ENCODE measurements at regions not wholly inside any gene's neighbourhood (a gene's known extent, or its start where the extent isn't known, plus 50 kb on each side); places are given as distances from the start of the nearest gene placed in this dataset.

DNA sequence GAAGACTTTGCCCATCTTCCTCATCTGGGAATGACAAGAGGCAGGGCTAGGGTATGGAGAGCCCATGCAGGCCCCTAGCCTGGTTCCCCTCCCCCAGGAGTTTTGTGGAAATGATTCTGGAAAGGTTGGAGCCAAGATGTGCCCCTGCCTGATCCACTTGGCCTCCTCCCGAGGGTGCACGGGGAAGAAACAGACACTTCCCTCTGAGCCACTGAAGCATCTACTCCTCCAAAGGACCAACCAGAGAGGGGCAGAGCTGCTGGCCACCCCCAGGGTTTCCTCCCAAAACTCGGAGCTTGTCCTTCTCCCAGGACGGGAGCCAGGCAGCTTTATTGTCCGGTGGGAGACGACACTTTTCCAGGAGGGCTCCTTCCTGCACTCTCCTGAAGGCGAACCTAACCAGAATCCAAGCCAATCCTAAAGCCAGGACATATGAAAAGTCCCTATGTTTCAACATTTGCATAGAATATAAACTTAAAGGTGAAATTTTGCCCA is 149.2 kb upstream of the COPS8 start:
- DNase-seq (ENCODE audit: low spot score), result no peak
- TF ChIP-seq, protein P1, sequence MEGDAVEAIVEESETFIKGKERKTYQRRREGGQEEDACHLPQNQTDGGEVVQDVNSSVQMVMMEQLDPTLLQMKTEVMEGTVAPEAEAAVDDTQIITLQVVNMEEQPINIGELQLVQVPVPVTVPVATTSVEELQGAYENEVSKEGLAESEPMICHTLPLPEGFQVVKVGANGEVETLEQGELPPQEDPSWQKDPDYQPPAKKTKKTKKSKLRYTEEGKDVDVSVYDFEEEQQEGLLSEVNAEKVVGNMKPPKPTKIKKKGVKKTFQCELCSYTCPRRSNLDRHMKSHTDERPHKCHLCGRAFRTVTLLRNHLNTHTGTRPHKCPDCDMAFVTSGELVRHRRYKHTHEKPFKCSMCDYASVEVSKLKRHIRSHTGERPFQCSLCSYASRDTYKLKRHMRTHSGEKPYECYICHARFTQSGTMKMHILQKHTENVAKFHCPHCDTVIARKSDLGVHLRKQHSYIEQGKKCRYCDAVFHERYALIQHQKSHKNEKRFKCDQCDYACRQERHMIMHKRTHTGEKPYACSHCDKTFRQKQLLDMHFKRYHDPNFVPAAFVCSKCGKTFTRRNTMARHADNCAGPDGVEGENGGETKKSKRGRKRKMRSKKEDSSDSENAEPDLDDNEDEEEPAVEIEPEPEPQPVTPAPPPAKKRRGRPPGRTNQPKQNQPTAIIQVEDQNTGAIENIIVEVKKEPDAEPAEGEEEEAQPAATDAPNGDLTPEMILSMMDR (IDR thresholded peaks at IDR 0.05; ENCODE audit: borderline replicate concordance, control extremely low read depth, extremely low read depth, insufficient read depth, missing control alignments), result no peak
- in situ Hi-C loops (cut with MboI; ENCODE audit: low sequenced_read_pairs, unreplicated experiment), result no loop called here

DNA sequence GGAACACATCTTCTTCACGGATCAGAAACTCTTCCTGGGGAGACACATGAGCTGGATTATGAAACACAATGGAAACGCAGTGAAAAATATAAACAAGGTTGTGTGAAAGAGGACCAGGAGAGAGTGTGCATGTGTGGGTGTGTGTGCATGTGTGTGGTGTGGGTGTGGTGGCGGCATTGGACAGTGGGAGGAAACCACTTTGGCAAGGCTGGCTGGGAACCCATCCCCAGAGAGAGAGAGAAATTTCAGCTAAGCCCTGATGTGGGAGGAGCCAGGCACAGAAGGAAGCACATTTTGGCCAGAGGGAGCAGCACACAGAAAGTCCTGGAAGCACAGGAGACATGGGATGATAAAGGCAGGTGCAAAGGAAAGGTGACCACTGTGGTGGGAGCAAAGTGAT is 147.6 kb upstream of the COPS8 start:
- TF ChIP-seq, protein P1 (IDR thresholded peaks at IDR 0.05; ENCODE audit: borderline replicate concordance, control extremely low read depth, extremely low read depth, insufficient read depth, missing control alignments), result no peak
- no peak for DNase-seq (ENCODE audit: low spot score)
- in situ Hi-C loops (cut with MboI; ENCODE audit: low sequenced_read_pairs, unreplicated experiment), result no loop called here

DNA sequence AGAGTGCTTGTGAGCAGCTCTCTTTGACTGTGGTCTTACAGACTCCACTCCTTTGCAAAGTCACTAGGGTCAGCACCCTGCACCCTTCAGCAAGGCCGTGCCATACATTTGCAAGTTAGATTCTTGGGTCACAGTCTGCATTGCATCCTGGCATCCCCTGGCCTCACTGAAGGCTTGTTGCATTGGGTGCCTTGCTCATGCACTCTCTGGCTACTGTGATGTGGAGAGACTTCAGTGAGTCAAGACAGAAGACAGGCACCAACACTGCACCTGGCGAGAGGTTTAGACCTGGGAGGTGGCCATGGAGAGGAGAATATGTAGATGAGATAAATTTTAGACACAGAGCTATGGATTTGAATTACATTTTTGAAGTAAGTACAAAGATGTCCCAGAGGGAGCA is 146.4 kb upstream of the COPS8 start:
- in situ Hi-C loops (cut with MboI; ENCODE audit: low sequenced_read_pairs, unreplicated experiment), result no loop called here
- DNase-seq (ENCODE audit: low spot score), result no peak
- TF ChIP-seq, protein P1 (IDR thresholded peaks at IDR 0.05; ENCODE audit: borderline replicate concordance, control extremely low read depth, extremely low read depth, insufficient read depth, missing control alignments), result no peak

DNA sequence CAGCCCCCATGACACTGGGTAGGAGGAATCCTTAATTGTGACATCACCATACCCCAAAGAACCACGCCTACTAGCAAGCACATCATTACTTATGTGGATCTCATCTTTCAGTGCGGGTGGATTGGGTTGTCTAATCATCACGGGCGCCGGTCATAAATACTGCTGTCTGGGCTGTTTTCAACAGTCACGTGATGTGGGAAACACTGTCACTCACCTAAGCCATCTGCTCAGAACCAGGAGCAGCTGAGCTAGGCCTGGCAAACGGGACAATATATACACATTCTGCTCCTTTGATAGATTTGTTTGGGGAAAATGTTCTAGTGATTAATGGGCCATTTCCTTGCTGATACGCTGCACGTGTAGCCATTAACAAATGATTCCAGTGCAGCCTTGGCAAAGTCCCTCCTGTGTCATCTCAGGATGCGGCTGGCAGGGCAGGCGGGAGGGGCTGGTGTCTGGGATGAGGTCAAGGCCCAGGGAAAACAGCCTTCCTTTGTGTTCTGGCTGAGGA is 145.9 kb upstream of the COPS8 start:
- DNase-seq (ENCODE audit: low spot score), result no peak
- in situ Hi-C loops (cut with MboI; ENCODE audit: low sequenced_read_pairs, unreplicated experiment), result no loop called here

DNA sequence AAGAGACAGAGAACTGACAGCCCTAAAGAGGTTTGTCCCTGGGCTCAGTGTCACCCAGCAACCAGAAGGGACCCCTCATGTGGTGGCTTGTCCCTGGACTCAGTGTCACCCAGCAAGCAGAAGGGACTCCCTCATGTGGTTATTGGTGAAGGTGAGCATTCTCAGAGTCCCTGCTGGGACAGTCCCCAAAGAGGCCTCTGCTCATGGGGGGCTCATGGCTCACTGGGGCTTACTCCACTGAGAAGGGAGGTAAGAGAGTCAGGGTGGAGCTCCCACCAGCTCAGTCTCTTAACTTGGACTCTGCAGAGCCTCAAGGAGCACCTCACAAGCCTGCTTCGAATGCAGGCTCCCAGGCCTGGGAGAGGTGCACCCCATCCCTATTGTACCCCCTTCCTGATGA is 145.2 kb upstream of the COPS8 start:
- in situ Hi-C loops (cut with MboI; ENCODE audit: low sequenced_read_pairs, unreplicated experiment), result no loop called here
- DNase-seq (ENCODE audit: low spot score), result no peak
- TF ChIP-seq, protein P1 (IDR thresholded peaks at IDR 0.05; ENCODE audit: borderline replicate concordance, control extremely low read depth, extremely low read depth, insufficient read depth, missing control alignments), result no peak

More for the DNA sequence above, 145.9 kb upstream of the COPS8 start:
- TF ChIP-seq, protein P1 (IDR thresholded peaks at IDR 0.05; ENCODE audit: borderline replicate concordance, control extremely low read depth, extremely low read depth, insufficient read depth, missing control alignments), result no peak

DNA sequence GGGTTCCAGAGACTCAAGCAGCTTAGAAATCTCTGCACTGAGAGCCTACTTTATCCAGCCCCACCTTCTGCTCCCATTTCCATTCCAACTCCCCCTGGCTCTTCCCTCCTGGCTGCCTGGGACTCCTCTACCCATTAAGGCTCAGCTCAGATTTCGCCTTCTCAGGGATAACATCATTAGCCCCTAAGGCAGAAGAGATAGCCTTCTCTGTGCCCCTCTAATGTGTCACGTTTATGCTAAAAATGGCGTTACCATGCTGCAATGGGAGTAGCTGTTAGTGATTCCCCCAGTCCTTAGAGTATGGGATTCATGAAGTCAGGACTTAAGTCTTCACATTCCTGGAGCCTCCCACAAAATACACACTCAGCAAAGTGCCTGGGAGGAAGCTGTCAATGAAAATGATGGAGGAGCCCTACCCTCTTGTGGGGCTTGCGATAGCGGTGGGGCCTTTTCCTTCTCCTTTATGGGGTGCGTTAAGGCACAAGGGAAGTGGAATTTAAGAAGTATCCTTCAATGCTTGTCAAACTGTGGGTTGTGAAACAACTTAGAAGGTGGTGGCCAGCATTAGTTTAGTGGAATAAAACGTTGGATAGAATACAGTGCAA is 144.7 kb upstream of the COPS8 start:
- DNase-seq (ENCODE audit: low spot score), result no peak
- in situ Hi-C loops (cut with MboI; ENCODE audit: low sequenced_read_pairs, unreplicated experiment), result no loop called here
- TF ChIP-seq, protein P1 (IDR thresholded peaks at IDR 0.05; ENCODE audit: borderline replicate concordance, control extremely low read depth, extremely low read depth, insufficient read depth, missing control alignments), result no peak

All from GM13976 (cell line).